ENCODE measurements at regions not wholly inside any gene's neighbourhood (a gene's known extent, or its start where the extent isn't known, plus 50 kb on each side); places are given as distances from the start of the nearest gene placed in this dataset.

DNA sequence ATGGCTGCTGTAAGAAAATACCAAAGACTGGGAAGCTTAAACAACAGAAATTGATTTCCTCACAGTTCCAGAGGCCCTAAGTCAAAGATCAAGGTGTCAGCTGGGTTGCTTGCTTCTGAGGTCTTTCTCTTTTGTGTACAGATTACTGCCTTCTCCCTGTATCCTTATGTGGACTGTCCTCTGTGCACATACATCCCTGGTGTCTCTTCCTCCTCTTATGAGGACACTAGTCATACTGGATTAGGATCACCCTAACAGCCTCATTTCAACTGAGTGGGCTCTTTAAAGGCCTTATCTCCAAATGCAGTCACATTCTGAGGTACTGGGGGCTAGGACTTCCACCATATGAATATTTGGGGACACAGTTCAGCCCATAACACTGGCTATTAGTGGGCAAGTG lies 130.0 kb upstream of the DTNBP1 start:
- Histone ChIP-seq H4K5ac (ENCODE audit: insufficient read length, low read depth, low read length) (no peak overlapping the region), H3K14ac (ENCODE audit: insufficient read depth, low read length) (no peak overlapping the region), H2BK12ac (ENCODE audit: insufficient read length, low read depth, low read length) (no peak overlapping the region), H3K9ac (ENCODE audit: extremely low read depth, insufficient read length, low read length) (no peak overlapping the region), H3K9me3 (ENCODE audit: control insufficient read depth, low read depth, low read length) (peaks cover 3% of the 10 kb centered on the region), H3K4me1 (ENCODE audit: insufficient read depth, low read length) (no peaks in the 10 kb centered on the region), H3K18ac (ENCODE audit: insufficient read length, low read depth, low read length) (no peak overlapping the region), H4K8ac (replicated peaks; ENCODE audit: insufficient read length, low read depth, low read length) (no peak overlapping the region), H3K79me2 (ENCODE audit: insufficient read depth, low read length) (no peaks in the 10 kb centered on the region), H2BK15ac (ENCODE audit: low read depth, low read length) (no peak overlapping the region), H3K79me1 (ENCODE audit: insufficient read depth, low read depth, low read length, poor library complexity, severe bottlenecking) (no peaks in the 10 kb centered on the region), H2AFZ (ENCODE audit: low read length) (no peak overlapping the region), H3K23ac (ENCODE audit: insufficient read length, low read depth, low read length) (no peak overlapping the region), H2AK5ac (ENCODE audit: insufficient read length, low read length) (no peak overlapping the region), H3T11ph (ENCODE audit: low read length) (no peak overlapping the region), H3K27me3 (ENCODE audit: insufficient read depth, low read length) (no peaks in the 10 kb centered on the region), H2BK120ac (ENCODE audit: low read depth, low read length, poor library complexity, severe bottlenecking) (no peak overlapping the region), H3K4ac (ENCODE audit: low read depth, low read length) (no peak overlapping the region), H4K91ac (ENCODE audit: insufficient read length, low read depth, low read length) (no peak overlapping the region), H3K56ac (ENCODE audit: insufficient read length, low read depth, low read length) (no peak overlapping the region), H3K27ac (ENCODE audit: insufficient read length, low read depth, low read length) (no peak overlapping the region), H3K4me2 (ENCODE audit: insufficient read depth, insufficient read length, low read length) (no peak overlapping the region), H2BK5ac (ENCODE audit: insufficient read length, low read length) (no peak overlapping the region), H4K20me1 (ENCODE audit: control insufficient read depth, insufficient read depth, insufficient read length) (no peaks in the 10 kb centered on the region), H2BK20ac (ENCODE audit: low read depth, low read length, poor library complexity, severe bottlenecking) (no peak overlapping the region), H3K23me2 (ENCODE audit: insufficient read length, low read depth, low read length, poor library complexity, severe bottlenecking) (no peaks in the 10 kb centered on the region)
- peaks cover 0 to 4% of the 10 kb centered on the region in 2 experiments; a peak in 3 of 4 replicates for H3K4me1 Mint-ChIP-seq
- no peak for DNase-seq
- H3K36me3 Mint-ChIP-seq (ENCODE audit: insufficient read depth in 1 of 3, low read depth in 3 of 3): peaks cover 2 to 13% (median 2%) of the 10 kb centered on the region in 3 experiments
- H3K9me3 Mint-ChIP-seq: peaks cover 10 to 19% of the 10 kb centered on the region in 2 experiments
- no peak overlapping the region for H3K27ac Mint-ChIP-seq
- H3K4me3 Mint-ChIP-seq: no peak overlapping the region
- H3K27me3 Mint-ChIP-seq (ENCODE audit: low read depth): peaks cover 5% of the 10 kb centered on the region
- TF ChIP-seq, protein P1, sequence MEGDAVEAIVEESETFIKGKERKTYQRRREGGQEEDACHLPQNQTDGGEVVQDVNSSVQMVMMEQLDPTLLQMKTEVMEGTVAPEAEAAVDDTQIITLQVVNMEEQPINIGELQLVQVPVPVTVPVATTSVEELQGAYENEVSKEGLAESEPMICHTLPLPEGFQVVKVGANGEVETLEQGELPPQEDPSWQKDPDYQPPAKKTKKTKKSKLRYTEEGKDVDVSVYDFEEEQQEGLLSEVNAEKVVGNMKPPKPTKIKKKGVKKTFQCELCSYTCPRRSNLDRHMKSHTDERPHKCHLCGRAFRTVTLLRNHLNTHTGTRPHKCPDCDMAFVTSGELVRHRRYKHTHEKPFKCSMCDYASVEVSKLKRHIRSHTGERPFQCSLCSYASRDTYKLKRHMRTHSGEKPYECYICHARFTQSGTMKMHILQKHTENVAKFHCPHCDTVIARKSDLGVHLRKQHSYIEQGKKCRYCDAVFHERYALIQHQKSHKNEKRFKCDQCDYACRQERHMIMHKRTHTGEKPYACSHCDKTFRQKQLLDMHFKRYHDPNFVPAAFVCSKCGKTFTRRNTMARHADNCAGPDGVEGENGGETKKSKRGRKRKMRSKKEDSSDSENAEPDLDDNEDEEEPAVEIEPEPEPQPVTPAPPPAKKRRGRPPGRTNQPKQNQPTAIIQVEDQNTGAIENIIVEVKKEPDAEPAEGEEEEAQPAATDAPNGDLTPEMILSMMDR (conservative IDR thresholded peaks at IDR 0.05): no peak
